Mucosa of descending colon (tissue), 3 donors: ENCODE measurements at regions not wholly inside any gene's neighbourhood (a gene's known extent, or its start where the extent isn't known, plus 50 kb on each side); places are given as distances from the start of the nearest gene placed in this dataset.

Source experiments
- ATAC-seq: fragments of 200-7000 bp; cut with Tn5 transposase; one replicate; pipeline ENCODE4 v1.9.1; 2020; ENCODE audit warnings: mild to moderate bottlenecking, moderate library complexity
- DNase-seq, 3 donors: peaks; one replicate each; pipeline ENCODE4 v3.0.0-alpha.2; 2020
- H3K36me3 ChIP-seq: fragments of 200-600 bp; one replicate; pipeline ENCODE4 v1.8.0; 2021; ENCODE audit warnings: low read depth, mild to moderate bottlenecking
- H3K4me1 ChIP-seq: fragments of 200-600 bp; one replicate; pipeline ENCODE4 v1.8.0; 2021; ENCODE audit warnings: low read depth, mild to moderate bottlenecking
- H3K4me3 ChIP-seq: fragments of 200-600 bp; one replicate; pipeline ENCODE4 v1.8.0; 2021; ENCODE audit warnings: mild to moderate bottlenecking
- H3K9me3 ChIP-seq: fragments of 200-600 bp; one replicate; pipeline ENCODE4 v1.8.0; 2021; ENCODE audit warnings: mild to moderate bottlenecking
- intact Hi-C, 2 donors: fragments of 100-400 bp; cut with DNase I in 1 of 2; cut with micrococcal nuclease in 1 of 2; formaldehyde crosslinking; loops; one replicate each; pipeline versions ENCODE4 v1.11.0 to v1.11.1; 2022; cut with DNase I, micrococcal nuclease
- TF ChIP-seq, protein P1 (sequence below): fragments of 200-600 bp; IDR thresholded peaks from one replicate; pipeline ENCODE4 v1.8.0; 2022; ENCODE audit warnings: antibody characterized with exemption, mild to moderate bottlenecking
- donor health status: DM: no; HTN: no; CAD: no; lungs with moderate emphysema.
- donor health status: DM: no; HTN: no; CAD: no.
- donor health status: DM: no; HTN: yes; CAD: no.

DNA sequence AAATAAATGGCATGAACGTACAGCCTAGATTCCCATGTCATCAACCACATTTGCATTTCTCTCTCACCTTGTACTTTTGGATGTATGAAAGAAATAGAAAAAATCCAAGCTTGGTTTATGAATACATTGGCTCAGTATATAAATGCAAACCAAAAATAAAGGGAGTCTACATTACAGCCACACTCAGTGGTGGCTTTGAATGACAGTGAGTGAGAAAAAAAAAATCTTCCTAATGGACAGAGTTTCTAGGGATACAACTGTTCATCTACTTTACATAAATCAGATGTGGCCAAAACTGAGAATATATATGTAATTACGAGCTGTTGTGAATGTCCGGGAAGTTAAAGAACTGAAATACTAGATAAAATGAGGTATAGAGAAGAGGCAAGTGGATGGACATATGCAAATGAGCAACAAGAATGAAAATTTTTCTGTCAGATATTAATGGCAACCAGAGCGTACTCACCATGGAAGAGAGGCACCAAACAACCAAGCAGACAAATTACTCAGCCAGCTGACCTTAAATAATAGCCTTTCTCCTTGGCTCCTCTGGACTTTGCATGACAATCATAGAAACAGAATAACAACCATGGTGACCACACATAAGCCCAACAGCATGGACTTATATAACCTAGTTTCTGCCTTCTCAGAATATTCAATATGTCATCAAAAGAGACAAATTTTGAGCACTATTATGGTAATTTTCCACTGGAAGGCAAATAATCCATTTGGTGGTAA is 1305.8 kb downstream of the OTOL1 start:
- Histone ChIP-seq H3K9me3 (no peaks in the 10 kb centered on the region), H3K4me1 (no peaks in the 10 kb centered on the region), H3K36me3 (no peaks in the 10 kb centered on the region), H3K4me3 (no peak overlapping the region)
- DNase-seq (no peak), ATAC-seq (no peak)
- intact Hi-C loops = no loop called here
- TF ChIP-seq, protein P1, sequence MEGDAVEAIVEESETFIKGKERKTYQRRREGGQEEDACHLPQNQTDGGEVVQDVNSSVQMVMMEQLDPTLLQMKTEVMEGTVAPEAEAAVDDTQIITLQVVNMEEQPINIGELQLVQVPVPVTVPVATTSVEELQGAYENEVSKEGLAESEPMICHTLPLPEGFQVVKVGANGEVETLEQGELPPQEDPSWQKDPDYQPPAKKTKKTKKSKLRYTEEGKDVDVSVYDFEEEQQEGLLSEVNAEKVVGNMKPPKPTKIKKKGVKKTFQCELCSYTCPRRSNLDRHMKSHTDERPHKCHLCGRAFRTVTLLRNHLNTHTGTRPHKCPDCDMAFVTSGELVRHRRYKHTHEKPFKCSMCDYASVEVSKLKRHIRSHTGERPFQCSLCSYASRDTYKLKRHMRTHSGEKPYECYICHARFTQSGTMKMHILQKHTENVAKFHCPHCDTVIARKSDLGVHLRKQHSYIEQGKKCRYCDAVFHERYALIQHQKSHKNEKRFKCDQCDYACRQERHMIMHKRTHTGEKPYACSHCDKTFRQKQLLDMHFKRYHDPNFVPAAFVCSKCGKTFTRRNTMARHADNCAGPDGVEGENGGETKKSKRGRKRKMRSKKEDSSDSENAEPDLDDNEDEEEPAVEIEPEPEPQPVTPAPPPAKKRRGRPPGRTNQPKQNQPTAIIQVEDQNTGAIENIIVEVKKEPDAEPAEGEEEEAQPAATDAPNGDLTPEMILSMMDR = no peak

- H3K36me3 ChIP-seq = no peaks in the 10 kb centered on the region
- ATAC-seq = no peak
- TF ChIP-seq, protein P1 = no peak
- intact Hi-C loops = no loop called here
- no peak overlapping the region for H3K4me3 ChIP-seq
- no peak for DNase-seq
- H3K4me1 ChIP-seq = no peaks in the 10 kb centered on the region
- no peaks in the 10 kb centered on the region for H3K9me3 ChIP-seq
These were observed 1314.2 kb downstream of the OTOL1 start for GRCh38 chr3:162810776-162811175.

DNA sequence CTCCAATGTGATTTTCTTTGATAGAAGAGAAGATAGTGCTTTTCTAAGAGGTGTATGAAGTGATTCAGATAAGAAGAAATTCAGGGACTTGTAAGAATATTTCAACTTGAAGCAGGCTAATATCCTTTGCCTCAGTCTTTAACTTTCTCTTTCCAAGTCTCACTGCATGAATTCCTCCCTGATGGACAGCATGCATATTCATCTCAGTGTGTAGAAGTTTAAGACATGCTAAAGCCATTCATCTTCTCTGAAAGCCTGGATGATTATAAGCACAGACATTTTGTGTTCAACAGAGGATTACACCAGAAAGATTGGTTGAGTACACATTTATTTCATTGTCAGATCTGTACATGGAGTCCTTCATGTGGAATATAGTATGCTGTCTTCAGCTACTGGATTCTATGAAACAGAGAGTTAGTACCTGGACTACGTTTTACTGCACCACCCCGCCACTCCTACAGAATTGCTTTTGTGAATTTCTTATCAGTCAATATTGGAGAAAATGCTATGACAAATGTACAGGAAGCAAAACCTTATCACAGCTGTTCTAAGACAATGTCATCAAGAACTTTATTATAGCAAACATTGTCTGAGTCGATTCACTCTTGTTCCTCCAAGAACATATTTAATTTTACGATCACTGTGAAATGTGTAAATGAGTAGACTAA is 1346.1 kb downstream of the OTOL1 start:
- Histone ChIP-seq H3K4me3 (no peak overlapping the region), H3K36me3 (no peaks in the 10 kb centered on the region), H3K4me1 (peaks cover 7% of the 10 kb centered on the region), H3K9me3 (peaks cover 2% of the 10 kb centered on the region)
- TF ChIP-seq, protein P1 = no peak
- ATAC-seq = peak; percentile 87
- peak in 1 of 3 donors; percentile 51 for DNase-seq
- intact Hi-C loops = no loop called here

DNA sequence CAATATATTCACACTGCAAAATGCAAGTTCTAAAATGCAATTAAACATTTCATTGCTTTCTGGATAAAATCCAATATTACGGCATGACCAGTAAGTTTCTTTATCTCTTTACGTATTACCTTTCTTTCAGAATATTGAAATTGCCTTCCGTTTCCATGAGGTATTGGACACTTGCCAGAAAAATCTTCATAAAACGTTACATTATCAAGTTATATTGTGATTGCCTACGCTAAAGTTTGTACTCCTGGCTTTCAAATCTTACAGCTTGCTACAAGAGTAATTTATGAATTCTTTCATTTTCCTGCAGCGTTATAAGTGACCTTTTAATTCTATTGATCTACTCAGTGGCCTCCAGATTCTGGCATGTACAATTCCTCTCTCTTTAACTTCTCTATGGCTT is 1349.3 kb downstream of the OTOL1 start:
- DNase-seq (no peak), ATAC-seq (peak; percentile 58)
- TF ChIP-seq, protein P1 = no peak
- intact Hi-C loops = no loop called here
- H3K4me1 ChIP-seq = peaks cover 7% of the 10 kb centered on the region
- H3K36me3 ChIP-seq = no peaks in the 10 kb centered on the region
- no peak overlapping the region for H3K4me3 ChIP-seq
- peaks cover 2% of the 10 kb centered on the region for H3K9me3 ChIP-seq

- H3K4me3 ChIP-seq = no peak overlapping the region
- H3K9me3 ChIP-seq = peaks cover 2% of the 10 kb centered on the region
- H3K36me3 ChIP-seq = no peaks in the 10 kb centered on the region
- no peak for ATAC-seq
- H3K4me1 ChIP-seq = peaks cover 7% of the 10 kb centered on the region
- intact Hi-C loops = no loop called here
- no peak for DNase-seq
- TF ChIP-seq, protein P1 = no peak
These were observed 1350.9 kb downstream of the OTOL1 start for GRCh38 chr3:162847511-162847910.
